Transverse colon (tissue), 4 donors: ENCODE measurements at regions not wholly inside any gene's neighbourhood (a gene's known extent, or its start where the extent isn't known, plus 50 kb on each side); places are given as distances from the start of the nearest gene placed in this dataset.

ENCODE experiments used
- POLR2A ChIP-seq: fragments of 450-650 bp; IDR thresholded peaks from one replicate; pipeline ENCODE4 v1.6.1; 2016; ENCODE audit warnings: antibody characterized with exemption, mild to moderate bottlenecking, moderate library complexity
- POLR2AphosphoS5 ChIP-seq, 3 donors: sonication (generic); formaldehyde crosslinking; IDR thresholded peaks; one replicate each; pipeline ENCODE4 v1.6.1; 2016; ENCODE audit warnings: antibody characterized with exemption in 3 of 3
- TF ChIP-seq, protein P1 (sequence below), 5 experiments: fragments of 200-600 bp in 3 of 5; fragments of 450-650 bp in 2 of 5; sonication (generic) in 3 of 5; IDR thresholded peaks; 1 replicate in 2 of 5; 2 replicates in 3 of 5; pipeline ENCODE4 v1.5.1; 2016 to 2017; ENCODE audit warnings: antibody characterized with exemption in 5 of 5, inconsistent platforms in 3 of 5, mild to moderate bottlenecking in 2 of 5, moderate library complexity in 1 of 5

- TF ChIP-seq POLR2AphosphoS5 (IDR thresholded peaks at IDR 0.05), result no peak
- TF ChIP-seq, protein P1, sequence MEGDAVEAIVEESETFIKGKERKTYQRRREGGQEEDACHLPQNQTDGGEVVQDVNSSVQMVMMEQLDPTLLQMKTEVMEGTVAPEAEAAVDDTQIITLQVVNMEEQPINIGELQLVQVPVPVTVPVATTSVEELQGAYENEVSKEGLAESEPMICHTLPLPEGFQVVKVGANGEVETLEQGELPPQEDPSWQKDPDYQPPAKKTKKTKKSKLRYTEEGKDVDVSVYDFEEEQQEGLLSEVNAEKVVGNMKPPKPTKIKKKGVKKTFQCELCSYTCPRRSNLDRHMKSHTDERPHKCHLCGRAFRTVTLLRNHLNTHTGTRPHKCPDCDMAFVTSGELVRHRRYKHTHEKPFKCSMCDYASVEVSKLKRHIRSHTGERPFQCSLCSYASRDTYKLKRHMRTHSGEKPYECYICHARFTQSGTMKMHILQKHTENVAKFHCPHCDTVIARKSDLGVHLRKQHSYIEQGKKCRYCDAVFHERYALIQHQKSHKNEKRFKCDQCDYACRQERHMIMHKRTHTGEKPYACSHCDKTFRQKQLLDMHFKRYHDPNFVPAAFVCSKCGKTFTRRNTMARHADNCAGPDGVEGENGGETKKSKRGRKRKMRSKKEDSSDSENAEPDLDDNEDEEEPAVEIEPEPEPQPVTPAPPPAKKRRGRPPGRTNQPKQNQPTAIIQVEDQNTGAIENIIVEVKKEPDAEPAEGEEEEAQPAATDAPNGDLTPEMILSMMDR (IDR thresholded peaks at IDR 0.05), result no peak
- no peak for TF ChIP-seq POLR2A
Observed at GRCh38 chr10:78436222-78436573, 402.5 kb downstream of the RPS24 start.
